ENCODE measurements at regions not wholly inside any gene's neighbourhood (a gene's known extent, or its start where the extent isn't known, plus 50 kb on each side); places are given as distances from the start of the nearest gene placed in this dataset.
A peak's percentile ranks its signal among the peaks of the same experiment; 100 is the strongest.

DNA sequence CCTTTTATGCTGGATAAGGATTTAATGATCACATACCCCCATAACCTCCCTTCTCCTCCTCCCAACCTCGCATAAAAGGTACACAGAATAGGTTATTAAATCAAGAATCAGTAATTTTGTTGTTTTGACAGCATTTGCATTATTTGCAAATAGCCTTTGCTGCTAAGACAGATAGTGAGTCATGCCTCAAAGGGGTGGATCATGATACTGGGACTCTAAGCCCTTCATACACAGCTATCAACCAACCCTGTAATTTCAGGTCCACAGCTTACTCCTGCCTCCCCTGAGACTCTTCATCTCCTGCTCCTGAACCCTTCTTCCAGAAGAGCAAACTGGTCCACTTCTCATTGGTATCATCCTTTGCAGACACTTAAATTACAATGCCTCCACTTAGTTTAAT is 73.8 kb upstream of the KLHL29 start (continued):
- TF ChIP-seq, protein P1, sequence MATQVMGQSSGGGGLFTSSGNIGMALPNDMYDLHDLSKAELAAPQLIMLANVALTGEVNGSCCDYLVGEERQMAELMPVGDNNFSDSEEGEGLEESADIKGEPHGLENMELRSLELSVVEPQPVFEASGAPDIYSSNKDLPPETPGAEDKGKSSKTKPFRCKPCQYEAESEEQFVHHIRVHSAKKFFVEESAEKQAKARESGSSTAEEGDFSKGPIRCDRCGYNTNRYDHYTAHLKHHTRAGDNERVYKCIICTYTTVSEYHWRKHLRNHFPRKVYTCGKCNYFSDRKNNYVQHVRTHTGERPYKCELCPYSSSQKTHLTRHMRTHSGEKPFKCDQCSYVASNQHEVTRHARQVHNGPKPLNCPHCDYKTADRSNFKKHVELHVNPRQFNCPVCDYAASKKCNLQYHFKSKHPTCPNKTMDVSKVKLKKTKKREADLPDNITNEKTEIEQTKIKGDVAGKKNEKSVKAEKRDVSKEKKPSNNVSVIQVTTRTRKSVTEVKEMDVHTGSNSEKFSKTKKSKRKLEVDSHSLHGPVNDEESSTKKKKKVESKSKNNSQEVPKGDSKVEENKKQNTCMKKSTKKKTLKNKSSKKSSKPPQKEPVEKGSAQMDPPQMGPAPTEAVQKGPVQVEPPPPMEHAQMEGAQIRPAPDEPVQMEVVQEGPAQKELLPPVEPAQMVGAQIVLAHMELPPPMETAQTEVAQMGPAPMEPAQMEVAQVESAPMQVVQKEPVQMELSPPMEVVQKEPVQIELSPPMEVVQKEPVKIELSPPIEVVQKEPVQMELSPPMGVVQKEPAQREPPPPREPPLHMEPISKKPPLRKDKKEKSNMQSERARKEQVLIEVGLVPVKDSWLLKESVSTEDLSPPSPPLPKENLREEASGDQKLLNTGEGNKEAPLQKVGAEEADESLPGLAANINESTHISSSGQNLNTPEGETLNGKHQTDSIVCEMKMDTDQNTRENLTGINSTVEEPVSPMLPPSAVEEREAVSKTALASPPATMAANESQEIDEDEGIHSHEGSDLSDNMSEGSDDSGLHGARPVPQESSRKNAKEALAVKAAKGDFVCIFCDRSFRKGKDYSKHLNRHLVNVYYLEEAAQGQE (IDR thresholded peaks at IDR 0.05; ENCODE audit: low read depth) = no peak
- TF ChIP-seq SRF (IDR thresholded peaks at IDR 0.05; ENCODE audit: low read depth) (no peak), YY1 (IDR thresholded peaks at IDR 0.05; ENCODE audit: extremely low read depth, insufficient replicate concordance, low read depth, low read length) (no peak), SP1 (IDR thresholded peaks at IDR 0.05; ENCODE audit: low read depth) (no peak)

DNA sequence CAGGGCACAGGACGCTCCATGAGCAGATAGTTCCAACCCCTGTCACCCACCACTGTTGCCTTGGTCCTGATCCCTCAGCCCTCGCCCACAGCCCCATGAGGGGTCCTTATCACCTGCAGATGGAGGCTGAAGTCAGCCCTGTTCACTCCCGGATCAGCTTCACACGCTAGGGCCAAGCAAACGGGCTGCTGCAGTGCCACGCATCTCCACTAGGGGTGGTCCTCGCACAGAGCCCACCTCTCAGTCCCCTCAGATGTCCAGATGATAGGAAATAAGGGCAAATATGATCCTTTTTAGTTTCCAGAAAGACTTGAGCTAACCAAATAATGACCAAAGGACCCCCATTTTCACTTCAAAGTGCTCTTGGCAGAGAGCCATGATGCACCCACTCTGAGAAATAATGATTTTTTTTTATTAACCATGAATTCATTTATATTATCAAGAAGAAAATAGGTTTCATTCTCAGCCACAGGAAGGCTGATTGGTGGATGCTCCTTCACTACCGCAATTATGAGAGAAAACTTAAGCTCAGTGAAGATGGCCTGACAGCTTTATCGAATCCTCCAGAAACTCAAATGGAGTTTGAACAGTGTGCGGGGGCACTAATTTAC is 71.9 kb upstream of the KLHL29 start:
- ChIA-PET CTCF (no interaction called here), RAD21 (ENCODE audit: low non-redundant PET in 1 of 2, low total read pairs in 2 of 2, uncharacterized antibody in 2 of 2, unreplicated experiment in 2 of 2) (interaction anchor here in 1 of 2 experiments (0.6 kb wide), 1 partner anchor 193 kb away, joined by 3 read pairs; no protein-coding TSS in a partner anchor), POLR2A (no interaction called here)
- no peaks in the 10 kb centered on the region for H3K79me2 ChIP-seq (ENCODE audit: insufficient read depth, low read length)
- no peak overlapping the region for H3K4me3 ChIP-seq (replicated peaks in 1 of 2; ENCODE audit: low read depth in 1 of 2, low read length in 2 of 2)
- no peak overlapping the region for H3K9ac ChIP-seq (ENCODE audit: low read length)
- no peaks in the 10 kb centered on the region for H4K20me1 ChIP-seq (ENCODE audit: insufficient read depth)
- DNase-seq (ENCODE audit: low read depth, low spot score) (peak; percentile 15), ATAC-seq (peak; percentile 97)
- peaks cover 73% of the 10 kb centered on the region for H3K27me3 ChIP-seq (ENCODE audit: insufficient read depth, low read length)
- H2AFZ ChIP-seq (ENCODE audit: low read depth, low read length, poor library complexity, severe bottlenecking) = no peak overlapping the region
- no peaks in the 10 kb centered on the region for H3K9me2 ChIP-seq (ENCODE audit: insufficient read depth)
- no peak overlapping the region for H3K4me2 ChIP-seq (ENCODE audit: low read length)
- intact Hi-C loops (cut with micrococcal nuclease) = no loop called here
- BruUV-seq (replicated peaks) = no TSS peak
- no peaks in the 10 kb centered on the region for H3K9me3 ChIP-seq (ENCODE audit: control insufficient read depth in 1 of 2, insufficient read depth in 1 of 2, low read depth in 1 of 2, low read length in 2 of 2)
- H3K36me3 ChIP-seq (ENCODE audit: control insufficient read depth in 1 of 2, insufficient read depth in 2 of 2, low read length in 2 of 2) = no peaks in the 10 kb centered on the region
- H3K27ac ChIP-seq (ENCODE audit: low read depth, low read length) = no peak overlapping the region
- no peaks in the 10 kb centered on the region for H3K4me1 ChIP-seq (ENCODE audit: control insufficient read depth in 1 of 2, insufficient read depth in 2 of 2, low read length in 2 of 2)
- TF ChIP-seq, protein P2, sequence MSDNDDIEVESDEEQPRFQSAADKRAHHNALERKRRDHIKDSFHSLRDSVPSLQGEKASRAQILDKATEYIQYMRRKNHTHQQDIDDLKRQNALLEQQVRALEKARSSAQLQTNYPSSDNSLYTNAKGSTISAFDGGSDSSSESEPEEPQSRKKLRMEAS (IDR thresholded peaks at IDR 0.05) = no peak
- TF ChIP-seq, protein P1 (IDR thresholded peaks at IDR 0.05; ENCODE audit: low read depth) = no peak
- no peak for TF ChIP-seq POLR2A (IDR thresholded peaks at IDR 0.05; ENCODE audit: borderline replicate concordance, extremely low read depth, insufficient read depth, insufficient read length)
- no peak for TF ChIP-seq JUND (IDR thresholded peaks at IDR 0.05)
- TF ChIP-seq ELF1 (IDR thresholded peaks at IDR 0.05; ENCODE audit: borderline replicate concordance, low read depth) = no peak
- TF ChIP-seq EZH2 (IDR thresholded peaks at IDR 0.05) = no peak
- TF ChIP-seq, protein P3, sequence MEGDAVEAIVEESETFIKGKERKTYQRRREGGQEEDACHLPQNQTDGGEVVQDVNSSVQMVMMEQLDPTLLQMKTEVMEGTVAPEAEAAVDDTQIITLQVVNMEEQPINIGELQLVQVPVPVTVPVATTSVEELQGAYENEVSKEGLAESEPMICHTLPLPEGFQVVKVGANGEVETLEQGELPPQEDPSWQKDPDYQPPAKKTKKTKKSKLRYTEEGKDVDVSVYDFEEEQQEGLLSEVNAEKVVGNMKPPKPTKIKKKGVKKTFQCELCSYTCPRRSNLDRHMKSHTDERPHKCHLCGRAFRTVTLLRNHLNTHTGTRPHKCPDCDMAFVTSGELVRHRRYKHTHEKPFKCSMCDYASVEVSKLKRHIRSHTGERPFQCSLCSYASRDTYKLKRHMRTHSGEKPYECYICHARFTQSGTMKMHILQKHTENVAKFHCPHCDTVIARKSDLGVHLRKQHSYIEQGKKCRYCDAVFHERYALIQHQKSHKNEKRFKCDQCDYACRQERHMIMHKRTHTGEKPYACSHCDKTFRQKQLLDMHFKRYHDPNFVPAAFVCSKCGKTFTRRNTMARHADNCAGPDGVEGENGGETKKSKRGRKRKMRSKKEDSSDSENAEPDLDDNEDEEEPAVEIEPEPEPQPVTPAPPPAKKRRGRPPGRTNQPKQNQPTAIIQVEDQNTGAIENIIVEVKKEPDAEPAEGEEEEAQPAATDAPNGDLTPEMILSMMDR (IDR thresholded peaks at IDR 0.05 in 2 of 3, conservative IDR thresholded peaks at IDR 0.05 in 1 of 3; ENCODE audit: borderline replicate concordance in 1 of 3, insufficient read depth in 1 of 3, low read depth in 2 of 3, low read length in 2 of 3) = peak; percentile 41 to 99 (median 97); a peak in 5 of 6 replicates
- peak; percentile 61 for TF ChIP-seq RAD21 (IDR thresholded peaks at IDR 0.05; ENCODE audit: low read depth)
- TF ChIP-seq, protein P4, sequence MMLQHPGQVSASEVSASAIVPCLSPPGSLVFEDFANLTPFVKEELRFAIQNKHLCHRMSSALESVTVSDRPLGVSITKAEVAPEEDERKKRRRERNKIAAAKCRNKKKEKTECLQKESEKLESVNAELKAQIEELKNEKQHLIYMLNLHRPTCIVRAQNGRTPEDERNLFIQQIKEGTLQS (IDR thresholded peaks at IDR 0.05) = no peak
